ENCODE measurements at regions not wholly inside any gene's neighbourhood (a gene's known extent, or its start where the extent isn't known, plus 50 kb on each side); places are given as distances from the start of the nearest gene placed in this dataset.

DNA sequence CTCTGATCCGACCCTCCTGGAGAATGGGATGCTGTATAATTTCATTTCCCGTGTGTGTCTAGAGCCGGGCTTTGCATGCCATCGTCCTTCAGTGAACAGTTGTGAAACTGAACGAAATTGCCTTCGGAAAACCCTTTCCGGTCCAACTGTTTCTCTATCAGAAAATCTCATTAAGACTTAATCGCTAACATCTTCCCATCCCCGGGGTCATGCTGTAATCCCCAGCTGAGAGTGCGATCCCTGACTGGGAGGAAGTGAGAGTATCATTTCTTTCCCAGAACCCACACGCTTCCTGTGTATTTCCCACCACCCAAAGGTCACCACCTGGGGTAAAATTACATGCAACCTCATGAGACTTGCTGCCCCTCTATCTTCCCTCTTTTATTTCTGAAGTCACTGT, 75.6 kb upstream of the RBFOX1 start:
- TF ChIP-seq, protein P1, sequence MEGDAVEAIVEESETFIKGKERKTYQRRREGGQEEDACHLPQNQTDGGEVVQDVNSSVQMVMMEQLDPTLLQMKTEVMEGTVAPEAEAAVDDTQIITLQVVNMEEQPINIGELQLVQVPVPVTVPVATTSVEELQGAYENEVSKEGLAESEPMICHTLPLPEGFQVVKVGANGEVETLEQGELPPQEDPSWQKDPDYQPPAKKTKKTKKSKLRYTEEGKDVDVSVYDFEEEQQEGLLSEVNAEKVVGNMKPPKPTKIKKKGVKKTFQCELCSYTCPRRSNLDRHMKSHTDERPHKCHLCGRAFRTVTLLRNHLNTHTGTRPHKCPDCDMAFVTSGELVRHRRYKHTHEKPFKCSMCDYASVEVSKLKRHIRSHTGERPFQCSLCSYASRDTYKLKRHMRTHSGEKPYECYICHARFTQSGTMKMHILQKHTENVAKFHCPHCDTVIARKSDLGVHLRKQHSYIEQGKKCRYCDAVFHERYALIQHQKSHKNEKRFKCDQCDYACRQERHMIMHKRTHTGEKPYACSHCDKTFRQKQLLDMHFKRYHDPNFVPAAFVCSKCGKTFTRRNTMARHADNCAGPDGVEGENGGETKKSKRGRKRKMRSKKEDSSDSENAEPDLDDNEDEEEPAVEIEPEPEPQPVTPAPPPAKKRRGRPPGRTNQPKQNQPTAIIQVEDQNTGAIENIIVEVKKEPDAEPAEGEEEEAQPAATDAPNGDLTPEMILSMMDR (IDR thresholded peaks at IDR 0.05): no peak
- TF ChIP-seq POLR2AphosphoS5 (IDR thresholded peaks at IDR 0.05) (no peak), EP300 (IDR thresholded peaks at IDR 0.05; ENCODE audit: low read depth) (no peak)

Measured in transverse colon (tissue), 4 donors.